ENCODE measurements at regions not wholly inside any gene's neighbourhood (a gene's known extent, or its start where the extent isn't known, plus 50 kb on each side); places are given as distances from the start of the nearest gene placed in this dataset.

GRCh38 chr13:71977028-71977427 lies 110.0 kb upstream of the DACH1 start:
- TF ChIP-seq CTCF (IDR thresholded peaks at IDR 0.05; ENCODE audit: control insufficient read depth, extremely low read depth, insufficient read depth), result no peak
- no peak for DNase-seq (ENCODE audit: low read depth)
- no peak overlapping the region for H3K4me3 ChIP-seq (ENCODE audit: low read depth, low read length)

GRCh38 chr13:71967990-71968389 lies 101.0 kb upstream of the DACH1 start:
- H3K4me3 ChIP-seq (ENCODE audit: low read depth, low read length), result no peak overlapping the region
- no peak for DNase-seq (ENCODE audit: low read depth)
- TF ChIP-seq CTCF (IDR thresholded peaks at IDR 0.05; ENCODE audit: control insufficient read depth, extremely low read depth, insufficient read depth), result no peak

GRCh38 chr13:71964491-71965100 lies 97.6 kb upstream of the DACH1 start:
- no peak overlapping the region for H3K4me3 ChIP-seq (ENCODE audit: low read depth, low read length)
- DNase-seq (ENCODE audit: low read depth), result no peak
- no peak for TF ChIP-seq CTCF (IDR thresholded peaks at IDR 0.05; ENCODE audit: control insufficient read depth, extremely low read depth, insufficient read depth)

GRCh38 chr13:71962735-71963134 lies 95.7 kb upstream of the DACH1 start:
- H3K4me3 ChIP-seq (ENCODE audit: low read depth, low read length), result no peak overlapping the region
- TF ChIP-seq CTCF (IDR thresholded peaks at IDR 0.05; ENCODE audit: control insufficient read depth, extremely low read depth, insufficient read depth), result no peak
- no peak for DNase-seq (ENCODE audit: low read depth)

GRCh38 chr13:71962126-71962525 lies 95.1 kb upstream of the DACH1 start:
- no peak for DNase-seq (ENCODE audit: low read depth)
- TF ChIP-seq CTCF (IDR thresholded peaks at IDR 0.05; ENCODE audit: control insufficient read depth, extremely low read depth, insufficient read depth), result no peak
- H3K4me3 ChIP-seq (ENCODE audit: low read depth, low read length), result no peak overlapping the region

GRCh38 chr13:71949441-71949840 lies 82.4 kb upstream of the DACH1 start:
- H3K4me3 ChIP-seq (ENCODE audit: low read depth, low read length), result no peak overlapping the region
- DNase-seq (ENCODE audit: low read depth), result no peak
- TF ChIP-seq CTCF (IDR thresholded peaks at IDR 0.05; ENCODE audit: control insufficient read depth, extremely low read depth, insufficient read depth), result no peak

- no peak for DNase-seq (ENCODE audit: low read depth)
- TF ChIP-seq CTCF (IDR thresholded peaks at IDR 0.05; ENCODE audit: control insufficient read depth, extremely low read depth, insufficient read depth), result no peak
Measured at GRCh38 chr13:71939186-71939585, 72.2 kb upstream of the DACH1 start.

More at GRCh38 chr13:71939186-71939585, 72.2 kb upstream of the DACH1 start:
- H3K4me3 ChIP-seq (ENCODE audit: low read depth, low read length), result no peak overlapping the region

Data from LNCaP clone FGC (cell line).